ENCODE measurements at regions not wholly inside any gene's neighbourhood (a gene's known extent, or its start where the extent isn't known, plus 50 kb on each side); places are given as distances from the start of the nearest gene placed in this dataset.

- H3K4me3 ChIP-seq, result no peak overlapping the region
- intact Hi-C loops (cut with DNase I), result no loop called here
- H3K27me3 ChIP-seq, result no peaks in the 10 kb centered on the region
- ATAC-seq, result no peak
- TF ChIP-seq CTCF (IDR thresholded peaks at IDR 0.05), result no peak
- H3K4me1 ChIP-seq, result no peaks in the 10 kb centered on the region
- H3K27ac ChIP-seq, result no peak overlapping the region
- H3K9me3 ChIP-seq, result no peaks in the 10 kb centered on the region
- DNase-seq, result no peak
- no peaks in the 10 kb centered on the region for H3K36me3 ChIP-seq
These were observed 95.1 kb upstream of the NT5C1B start for GRCh38 chr2:18684206-18685038.

- no peaks in the 10 kb centered on the region for H3K9me3 ChIP-seq
- no peak overlapping the region for H3K4me3 ChIP-seq
- intact Hi-C loops (cut with DNase I), result no loop called here
- DNase-seq (no peak), ATAC-seq (no peak)
- H3K27ac ChIP-seq, result no peak overlapping the region
- no peaks in the 10 kb centered on the region for H3K27me3 ChIP-seq
- no peak for TF ChIP-seq CTCF (IDR thresholded peaks at IDR 0.05)
- no peaks in the 10 kb centered on the region for H3K36me3 ChIP-seq
- no peaks in the 10 kb centered on the region for H3K4me1 ChIP-seq
These were observed 93.3 kb upstream of the NT5C1B start for GRCh38 chr2:18682681-18683080.

DNA sequence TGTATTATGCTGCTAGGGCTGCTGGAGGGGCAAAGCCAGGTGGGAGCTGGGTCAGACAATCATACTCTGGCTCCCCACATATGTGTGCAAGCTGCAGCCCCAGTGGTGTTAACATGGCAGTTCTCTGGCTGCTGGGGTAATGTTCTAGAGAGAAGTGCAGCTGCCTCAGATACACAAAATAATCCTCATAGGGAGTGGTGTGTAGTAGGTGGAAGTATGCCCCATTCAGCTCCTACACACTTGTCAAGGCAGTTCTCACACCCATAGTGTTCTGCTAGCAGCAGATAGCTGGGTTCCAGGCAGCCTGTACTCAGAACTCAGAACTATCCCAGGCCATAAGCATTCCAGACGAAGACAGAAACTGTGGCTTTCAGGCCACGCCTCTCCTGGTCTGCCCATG is 87.9 kb upstream of the NT5C1B start:
- Histone ChIP-seq H3K4me1 (no peaks in the 10 kb centered on the region), H3K36me3 (no peaks in the 10 kb centered on the region), H3K4me3 (no peak overlapping the region), H3K27me3 (no peaks in the 10 kb centered on the region), H3K27ac (no peak overlapping the region), H3K9me3 (peaks cover 15% of the 10 kb centered on the region)
- intact Hi-C loops (cut with DNase I), result no loop called here
- no peak for DNase-seq
- ATAC-seq, result no peak
- TF ChIP-seq CTCF (IDR thresholded peaks at IDR 0.05), result no peak

GRCh38 chr2:18674309-18674708 is 84.9 kb upstream of the NT5C1B start:
- intact Hi-C loops (cut with DNase I), result no loop called here
- Histone ChIP-seq H3K27me3 (no peaks in the 10 kb centered on the region), H3K4me3 (no peak overlapping the region), H3K36me3 (no peaks in the 10 kb centered on the region), H3K4me1 (no peaks in the 10 kb centered on the region), H3K27ac (no peak overlapping the region), H3K9me3 (peaks cover 15% of the 10 kb centered on the region)
- no peak for DNase-seq
- no peak for ATAC-seq
- no peak for TF ChIP-seq CTCF (IDR thresholded peaks at IDR 0.05)

- no peaks in the 10 kb centered on the region for H3K4me1 ChIP-seq
- no peak for DNase-seq
- H3K4me3 ChIP-seq, result no peak overlapping the region
- H3K27me3 ChIP-seq, result no peaks in the 10 kb centered on the region
- peaks cover 15% of the 10 kb centered on the region for H3K9me3 ChIP-seq
- no peak for TF ChIP-seq CTCF (IDR thresholded peaks at IDR 0.05)
- no peak for ATAC-seq
- no peaks in the 10 kb centered on the region for H3K36me3 ChIP-seq
- H3K27ac ChIP-seq, result no peak overlapping the region
- intact Hi-C loops (cut with DNase I), result no loop called here
These were observed 82.0 kb upstream of the NT5C1B start for GRCh38 chr2:18671363-18671762.

Data from upper lobe of right lung (tissue), 1 donor.